WTC11 (cell line): ENCODE measurements at regions not wholly inside any gene's neighbourhood (a gene's known extent, or its start where the extent isn't known, plus 50 kb on each side); places are given as distances from the start of the nearest gene placed in this dataset.

ENCODE experiments used
- ATAC-seq: fragments of 200-7000 bp; cut with Tn5 transposase; 2 replicates; pipeline ENCODE4 v1.10.0; 2021; ENCODE audit warnings: mild to moderate bottlenecking, moderate library complexity
- CTCF ChIA-PET: fragments of 300-600 bp; sonication (Branson Sonifier 250); formaldehyde crosslinking; loops from one replicate; lab custom pipeline; 2021; ENCODE audit warnings: antibody characterized with exemption; lab: Charles Lee
- POLR2A ChIA-PET: fragments of 350-600 bp; sonication (Branson Sonifier 250); formaldehyde crosslinking; loops from one replicate; lab custom pipeline; 2021; ENCODE audit warnings: antibody characterized with exemption; lab: Charles Lee
- DNase-seq: peaks from one replicate; pipeline ENCODE4 v3.0.0; 2021; ENCODE audit warnings: low spot score
- H3K27ac Mint-ChIP-seq: 2 replicates; pipeline ENCODE4 v1.8.0; 2021; ENCODE audit warnings: mixed read lengths
- H3K27me3 Mint-ChIP-seq: 2 replicates; pipeline ENCODE4 v1.8.0; 2021; ENCODE audit warnings: low read depth, mild to moderate bottlenecking, moderate library complexity, mixed read lengths
- H3K36me3 Mint-ChIP-seq: 2 replicates; pipeline ENCODE4 v1.8.0; 2021; ENCODE audit warnings: mixed read lengths
- H3K4me1 Mint-ChIP-seq: 2 replicates; pipeline ENCODE4 v1.8.0; 2022; ENCODE audit warnings: mixed read lengths
- H3K4me3 Mint-ChIP-seq: 2 replicates; pipeline ENCODE4 v1.8.0; 2021; ENCODE audit warnings: mild to moderate bottlenecking, moderate library complexity, mixed read lengths
- H3K9me3 Mint-ChIP-seq: 2 replicates; pipeline ENCODE4 v1.8.0; 2021; ENCODE audit warnings: mixed read lengths
- GRHL2 ChIP-seq: fragments of 250-450 bp; sonication (Bioruptor Pico); IDR thresholded peaks from 2 replicates; pipeline ENCODE4 v1.8.0; 2022; ENCODE audit warnings: mild to moderate bottlenecking, moderate library complexity; ENCODE audit not compliant: insufficient replicate concordance, severe bottlenecking
- MXD4 ChIP-seq: fragments of 250-450 bp; sonication (Bioruptor Pico); IDR thresholded peaks from 2 replicates; pipeline ENCODE4 v1.8.0; 2021; ENCODE audit warnings: mild to moderate bottlenecking, moderate library complexity, borderline replicate concordance
- NR2C2 ChIP-seq: sonication (generic); formaldehyde crosslinking; IDR thresholded peaks from 2 replicates; pipeline ENCODE4 v1.8.0; 2022; ENCODE audit warnings: mild to moderate bottlenecking, missing genetic modification reagents
- SP1 ChIP-seq: sonication (generic); formaldehyde crosslinking; conservative IDR thresholded peaks from 2 replicates; pipeline ENCODE4 v1.8.1; 2022; ENCODE audit warnings: missing genetic modification reagents
- TCF7 ChIP-seq: sonication (generic); formaldehyde crosslinking; IDR thresholded peaks from 2 replicates; pipeline ENCODE4 v1.8.0; 2022; ENCODE audit warnings: mild to moderate bottlenecking, low read depth, missing genetic modification reagents, moderate library complexity
- ZBTB21 ChIP-seq: sonication (generic); formaldehyde crosslinking; IDR thresholded peaks from 2 replicates; pipeline ENCODE4 v1.8.1; 2023; ENCODE audit warnings: mild to moderate bottlenecking, missing genetic modification reagents, borderline replicate concordance
- ZNF263 ChIP-seq: sonication (generic); formaldehyde crosslinking; IDR thresholded peaks from 2 replicates; pipeline ENCODE4 v1.8.1; 2022; ENCODE audit warnings: low read depth, mild to moderate bottlenecking, moderate library complexity, missing genetic modification reagents
- ZNF671 ChIP-seq: fragments of 250-450 bp; sonication (Bioruptor Pico); IDR thresholded peaks from 2 replicates; pipeline ENCODE4 v1.8.0; 2021; ENCODE audit warnings: mild to moderate bottlenecking
- TF ChIP-seq, protein P1 (sequence below): sonication (generic); formaldehyde crosslinking; IDR thresholded peaks from 2 replicates; pipeline ENCODE4 v1.8.0; 2022; ENCODE audit warnings: missing genetic modification reagents
- TF ChIP-seq, protein P2 (sequence below): sonication (generic); formaldehyde crosslinking; IDR thresholded peaks from 2 replicates; pipeline ENCODE4 v1.8.1; 2023; ENCODE audit warnings: mild to moderate bottlenecking, missing genetic modification reagents, borderline replicate concordance
- TF ChIP-seq, protein P3 (sequence below): fragments of 200-600 bp; IDR thresholded peaks from 2 replicates; pipeline ENCODE4 v1.8.0; 2022; ENCODE audit warnings: antibody characterized with exemption
- TF ChIP-seq, protein P4 (sequence below): sonication (generic); formaldehyde crosslinking; IDR thresholded peaks from 2 replicates; pipeline ENCODE4 v1.8.0; 2023; ENCODE audit warnings: missing genetic modification reagents, mild to moderate bottlenecking, borderline replicate concordance
- TF ChIP-seq, protein P5 (sequence below): fragments of 250-450 bp; sonication (Bioruptor Pico); conservative IDR thresholded peaks from 2 replicates; pipeline ENCODE4 v1.9.0; 2021; ENCODE audit warnings: mild to moderate bottlenecking
- TF ChIP-seq, protein P6 (sequence below): fragments of 250-450 bp; sonication (Bioruptor Pico); IDR thresholded peaks from 2 replicates; pipeline ENCODE4 v1.9.0; 2021; ENCODE audit warnings: mild to moderate bottlenecking
- TF ChIP-seq, protein P7 (sequence below): sonication (generic); formaldehyde crosslinking; conservative IDR thresholded peaks from 2 replicates; pipeline ENCODE4 v1.8.1; 2023; ENCODE audit warnings: mild to moderate bottlenecking, low read depth, missing genetic modification reagents, moderate library complexity

DNA sequence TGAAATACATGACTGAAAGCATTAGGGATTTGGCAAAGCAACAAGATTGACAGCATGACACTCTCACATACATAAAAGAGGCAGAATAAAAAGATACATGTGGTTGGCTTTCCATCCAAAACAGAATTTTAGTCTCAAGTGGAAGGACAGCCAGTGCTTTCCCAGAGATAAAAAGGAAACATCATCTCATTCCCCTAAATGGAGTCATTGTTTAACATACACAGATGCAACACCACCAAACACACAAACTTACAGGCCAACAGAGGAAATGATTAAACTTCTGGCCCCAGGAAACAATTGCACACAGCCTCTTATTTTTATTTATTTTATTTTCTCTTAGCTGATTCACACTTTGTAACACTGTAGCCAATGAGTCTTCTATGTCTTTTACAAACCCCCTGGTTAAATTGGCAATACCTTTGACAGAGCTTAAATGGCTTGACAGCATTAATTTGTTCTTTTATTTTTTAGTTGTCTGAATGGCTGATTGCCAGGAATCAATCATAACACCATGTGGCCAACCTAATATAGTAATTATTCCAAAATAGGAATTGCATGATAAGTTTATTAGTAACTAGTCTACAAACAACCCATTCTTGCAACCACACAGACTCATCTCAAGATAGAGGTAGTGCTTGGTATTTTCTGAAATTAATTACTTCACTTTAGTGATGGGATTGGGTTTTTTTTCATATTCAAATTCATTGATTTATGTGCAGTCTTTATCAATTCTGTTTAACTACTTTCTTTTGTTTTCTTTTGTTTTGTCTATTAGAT, 190.5 kb downstream of the RND3 start (continued):
- TF ChIP-seq, protein P1, sequence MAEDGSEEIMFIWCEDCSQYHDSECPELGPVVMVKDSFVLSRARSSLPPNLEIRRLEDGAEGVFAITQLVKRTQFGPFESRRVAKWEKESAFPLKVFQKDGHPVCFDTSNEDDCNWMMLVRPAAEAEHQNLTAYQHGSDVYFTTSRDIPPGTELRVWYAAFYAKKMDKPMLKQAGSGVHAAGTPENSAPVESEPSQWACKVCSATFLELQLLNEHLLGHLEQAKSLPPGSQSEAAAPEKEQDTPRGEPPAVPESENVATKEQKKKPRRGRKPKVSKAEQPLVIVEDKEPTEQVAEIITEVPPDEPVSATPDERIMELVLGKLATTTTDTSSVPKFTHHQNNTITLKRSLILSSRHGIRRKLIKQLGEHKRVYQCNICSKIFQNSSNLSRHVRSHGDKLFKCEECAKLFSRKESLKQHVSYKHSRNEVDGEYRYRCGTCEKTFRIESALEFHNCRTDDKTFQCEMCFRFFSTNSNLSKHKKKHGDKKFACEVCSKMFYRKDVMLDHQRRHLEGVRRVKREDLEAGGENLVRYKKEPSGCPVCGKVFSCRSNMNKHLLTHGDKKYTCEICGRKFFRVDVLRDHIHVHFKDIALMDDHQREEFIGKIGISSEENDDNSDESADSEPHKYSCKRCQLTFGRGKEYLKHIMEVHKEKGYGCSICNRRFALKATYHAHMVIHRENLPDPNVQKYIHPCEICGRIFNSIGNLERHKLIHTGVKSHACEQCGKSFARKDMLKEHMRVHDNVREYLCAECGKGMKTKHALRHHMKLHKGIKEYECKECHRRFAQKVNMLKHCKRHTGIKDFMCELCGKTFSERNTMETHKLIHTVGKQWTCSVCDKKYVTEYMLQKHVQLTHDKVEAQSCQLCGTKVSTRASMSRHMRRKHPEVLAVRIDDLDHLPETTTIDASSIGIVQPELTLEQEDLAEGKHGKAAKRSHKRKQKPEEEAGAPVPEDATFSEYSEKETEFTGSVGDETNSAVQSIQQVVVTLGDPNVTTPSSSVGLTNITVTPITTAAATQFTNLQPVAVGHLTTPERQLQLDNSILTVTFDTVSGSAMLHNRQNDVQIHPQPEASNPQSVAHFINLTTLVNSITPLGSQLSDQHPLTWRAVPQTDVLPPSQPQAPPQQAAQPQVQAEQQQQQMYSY (CRISPR knock-in tag): no peak
- TF ChIP-seq, protein P2, sequence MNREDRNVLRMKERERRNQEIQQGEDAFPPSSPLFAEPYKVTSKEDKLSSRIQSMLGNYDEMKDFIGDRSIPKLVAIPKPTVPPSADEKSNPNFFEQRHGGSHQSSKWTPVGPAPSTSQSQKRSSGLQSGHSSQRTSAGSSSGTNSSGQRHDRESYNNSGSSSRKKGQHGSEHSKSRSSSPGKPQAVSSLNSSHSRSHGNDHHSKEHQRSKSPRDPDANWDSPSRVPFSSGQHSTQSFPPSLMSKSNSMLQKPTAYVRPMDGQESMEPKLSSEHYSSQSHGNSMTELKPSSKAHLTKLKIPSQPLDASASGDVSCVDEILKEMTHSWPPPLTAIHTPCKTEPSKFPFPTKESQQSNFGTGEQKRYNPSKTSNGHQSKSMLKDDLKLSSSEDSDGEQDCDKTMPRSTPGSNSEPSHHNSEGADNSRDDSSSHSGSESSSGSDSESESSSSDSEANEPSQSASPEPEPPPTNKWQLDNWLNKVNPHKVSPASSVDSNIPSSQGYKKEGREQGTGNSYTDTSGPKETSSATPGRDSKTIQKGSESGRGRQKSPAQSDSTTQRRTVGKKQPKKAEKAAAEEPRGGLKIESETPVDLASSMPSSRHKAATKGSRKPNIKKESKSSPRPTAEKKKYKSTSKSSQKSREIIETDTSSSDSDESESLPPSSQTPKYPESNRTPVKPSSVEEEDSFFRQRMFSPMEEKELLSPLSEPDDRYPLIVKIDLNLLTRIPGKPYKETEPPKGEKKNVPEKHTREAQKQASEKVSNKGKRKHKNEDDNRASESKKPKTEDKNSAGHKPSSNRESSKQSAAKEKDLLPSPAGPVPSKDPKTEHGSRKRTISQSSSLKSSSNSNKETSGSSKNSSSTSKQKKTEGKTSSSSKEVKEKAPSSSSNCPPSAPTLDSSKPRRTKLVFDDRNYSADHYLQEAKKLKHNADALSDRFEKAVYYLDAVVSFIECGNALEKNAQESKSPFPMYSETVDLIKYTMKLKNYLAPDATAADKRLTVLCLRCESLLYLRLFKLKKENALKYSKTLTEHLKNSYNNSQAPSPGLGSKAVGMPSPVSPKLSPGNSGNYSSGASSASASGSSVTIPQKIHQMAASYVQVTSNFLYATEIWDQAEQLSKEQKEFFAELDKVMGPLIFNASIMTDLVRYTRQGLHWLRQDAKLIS (CRISPR knock-in tag): no peak

DNA sequence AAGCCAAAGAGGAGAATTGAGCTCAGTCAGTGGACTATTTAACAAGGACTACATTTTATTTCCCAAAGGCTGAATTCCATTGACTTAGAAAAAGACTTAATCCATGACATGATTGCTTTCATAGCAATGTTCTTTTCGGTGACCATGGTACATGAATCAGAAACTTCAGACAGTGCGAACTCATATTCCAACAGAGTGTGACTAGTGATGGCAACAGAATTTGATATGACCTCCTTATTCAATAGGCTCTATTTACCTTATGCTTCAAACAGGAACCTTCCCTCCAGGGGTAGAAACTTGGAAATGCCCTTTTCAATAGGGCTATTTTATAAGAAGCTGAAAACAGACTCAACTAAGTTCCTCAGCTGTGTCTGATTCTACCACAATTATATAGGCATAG, 191.9 kb downstream of the RND3 start:
- Mint-ChIP-seq H3K36me3 (peaks cover 18% of the 10 kb centered on the region), H3K27ac (no peak overlapping the region), H3K4me3 (no peak overlapping the region), H3K9me3 (peaks cover 36% of the 10 kb centered on the region), H3K27me3 (no peaks in the 10 kb centered on the region), H3K4me1 (peaks cover 16% of the 10 kb centered on the region)
- ChIA-PET POLR2A (no interaction called here), CTCF (no interaction called here)
- ATAC-seq (no peak), DNase-seq (no peak)
- TF ChIP-seq, protein P3, sequence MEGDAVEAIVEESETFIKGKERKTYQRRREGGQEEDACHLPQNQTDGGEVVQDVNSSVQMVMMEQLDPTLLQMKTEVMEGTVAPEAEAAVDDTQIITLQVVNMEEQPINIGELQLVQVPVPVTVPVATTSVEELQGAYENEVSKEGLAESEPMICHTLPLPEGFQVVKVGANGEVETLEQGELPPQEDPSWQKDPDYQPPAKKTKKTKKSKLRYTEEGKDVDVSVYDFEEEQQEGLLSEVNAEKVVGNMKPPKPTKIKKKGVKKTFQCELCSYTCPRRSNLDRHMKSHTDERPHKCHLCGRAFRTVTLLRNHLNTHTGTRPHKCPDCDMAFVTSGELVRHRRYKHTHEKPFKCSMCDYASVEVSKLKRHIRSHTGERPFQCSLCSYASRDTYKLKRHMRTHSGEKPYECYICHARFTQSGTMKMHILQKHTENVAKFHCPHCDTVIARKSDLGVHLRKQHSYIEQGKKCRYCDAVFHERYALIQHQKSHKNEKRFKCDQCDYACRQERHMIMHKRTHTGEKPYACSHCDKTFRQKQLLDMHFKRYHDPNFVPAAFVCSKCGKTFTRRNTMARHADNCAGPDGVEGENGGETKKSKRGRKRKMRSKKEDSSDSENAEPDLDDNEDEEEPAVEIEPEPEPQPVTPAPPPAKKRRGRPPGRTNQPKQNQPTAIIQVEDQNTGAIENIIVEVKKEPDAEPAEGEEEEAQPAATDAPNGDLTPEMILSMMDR: no peak
- TF ChIP-seq ZBTB21 (CRISPR knock-in tag) (no peak), ZNF263 (CRISPR knock-in tag) (no peak), ZNF671 (CRISPR knock-in tag) (no peak), MXD4 (no peak), NR2C2 (no peak), TCF7 (CRISPR knock-in tag) (no peak), SP1 (CRISPR knock-in tag) (no peak), GRHL2 (CRISPR knock-in tag) (no peak)
- TF ChIP-seq, protein P4, sequence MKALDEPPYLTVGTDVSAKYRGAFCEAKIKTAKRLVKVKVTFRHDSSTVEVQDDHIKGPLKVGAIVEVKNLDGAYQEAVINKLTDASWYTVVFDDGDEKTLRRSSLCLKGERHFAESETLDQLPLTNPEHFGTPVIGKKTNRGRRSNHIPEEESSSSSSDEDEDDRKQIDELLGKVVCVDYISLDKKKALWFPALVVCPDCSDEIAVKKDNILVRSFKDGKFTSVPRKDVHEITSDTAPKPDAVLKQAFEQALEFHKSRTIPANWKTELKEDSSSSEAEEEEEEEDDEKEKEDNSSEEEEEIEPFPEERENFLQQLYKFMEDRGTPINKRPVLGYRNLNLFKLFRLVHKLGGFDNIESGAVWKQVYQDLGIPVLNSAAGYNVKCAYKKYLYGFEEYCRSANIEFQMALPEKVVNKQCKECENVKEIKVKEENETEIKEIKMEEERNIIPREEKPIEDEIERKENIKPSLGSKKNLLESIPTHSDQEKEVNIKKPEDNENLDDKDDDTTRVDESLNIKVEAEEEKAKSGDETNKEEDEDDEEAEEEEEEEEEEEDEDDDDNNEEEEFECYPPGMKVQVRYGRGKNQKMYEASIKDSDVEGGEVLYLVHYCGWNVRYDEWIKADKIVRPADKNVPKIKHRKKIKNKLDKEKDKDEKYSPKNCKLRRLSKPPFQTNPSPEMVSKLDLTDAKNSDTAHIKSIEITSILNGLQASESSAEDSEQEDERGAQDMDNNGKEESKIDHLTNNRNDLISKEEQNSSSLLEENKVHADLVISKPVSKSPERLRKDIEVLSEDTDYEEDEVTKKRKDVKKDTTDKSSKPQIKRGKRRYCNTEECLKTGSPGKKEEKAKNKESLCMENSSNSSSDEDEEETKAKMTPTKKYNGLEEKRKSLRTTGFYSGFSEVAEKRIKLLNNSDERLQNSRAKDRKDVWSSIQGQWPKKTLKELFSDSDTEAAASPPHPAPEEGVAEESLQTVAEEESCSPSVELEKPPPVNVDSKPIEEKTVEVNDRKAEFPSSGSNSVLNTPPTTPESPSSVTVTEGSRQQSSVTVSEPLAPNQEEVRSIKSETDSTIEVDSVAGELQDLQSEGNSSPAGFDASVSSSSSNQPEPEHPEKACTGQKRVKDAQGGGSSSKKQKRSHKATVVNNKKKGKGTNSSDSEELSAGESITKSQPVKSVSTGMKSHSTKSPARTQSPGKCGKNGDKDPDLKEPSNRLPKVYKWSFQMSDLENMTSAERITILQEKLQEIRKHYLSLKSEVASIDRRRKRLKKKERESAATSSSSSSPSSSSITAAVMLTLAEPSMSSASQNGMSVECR: no peak
- TF ChIP-seq, protein P5, sequence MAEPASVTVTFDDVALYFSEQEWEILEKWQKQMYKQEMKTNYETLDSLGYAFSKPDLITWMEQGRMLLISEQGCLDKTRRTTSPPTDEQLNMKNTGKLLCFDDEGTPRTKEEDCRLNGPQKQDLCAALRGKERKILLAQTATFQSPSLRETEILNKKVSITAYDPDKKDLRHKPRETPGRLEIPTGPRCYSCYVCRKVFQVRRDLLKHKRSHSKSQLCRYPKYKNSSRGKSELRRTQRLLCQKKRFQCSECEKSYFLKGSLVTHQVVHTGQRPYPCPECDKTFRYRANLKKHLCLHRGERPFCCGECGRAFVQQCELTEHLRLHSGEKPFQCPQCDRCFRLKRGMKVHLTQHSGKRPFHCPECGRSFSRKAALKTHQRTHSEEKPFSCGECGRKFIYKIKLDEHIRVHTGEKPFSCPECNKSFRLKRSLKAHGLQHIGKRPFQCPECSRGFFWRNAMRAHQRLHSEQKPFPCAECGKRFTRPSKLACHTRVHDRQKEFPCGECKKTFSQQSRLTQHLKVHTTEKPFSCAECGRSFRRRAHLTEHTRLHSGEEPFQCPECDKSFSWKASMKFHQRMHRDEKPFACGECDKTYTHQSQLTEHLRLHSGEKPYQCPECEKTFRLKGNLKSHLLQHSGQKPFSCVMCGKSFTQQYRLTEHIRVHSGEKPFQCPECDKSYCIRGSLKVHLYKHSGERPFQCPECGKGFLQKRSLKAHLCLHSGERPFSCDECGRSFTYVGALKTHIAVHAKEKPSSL: no peak
- TF ChIP-seq, protein P6, sequence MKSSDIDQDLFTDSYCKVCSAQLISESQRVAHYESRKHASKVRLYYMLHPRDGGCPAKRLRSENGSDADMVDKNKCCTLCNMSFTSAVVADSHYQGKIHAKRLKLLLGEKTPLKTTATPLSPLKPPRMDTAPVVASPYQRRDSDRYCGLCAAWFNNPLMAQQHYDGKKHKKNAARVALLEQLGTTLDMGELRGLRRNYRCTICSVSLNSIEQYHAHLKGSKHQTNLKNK (CRISPR knock-in tag): no peak
- TF ChIP-seq, protein P7, sequence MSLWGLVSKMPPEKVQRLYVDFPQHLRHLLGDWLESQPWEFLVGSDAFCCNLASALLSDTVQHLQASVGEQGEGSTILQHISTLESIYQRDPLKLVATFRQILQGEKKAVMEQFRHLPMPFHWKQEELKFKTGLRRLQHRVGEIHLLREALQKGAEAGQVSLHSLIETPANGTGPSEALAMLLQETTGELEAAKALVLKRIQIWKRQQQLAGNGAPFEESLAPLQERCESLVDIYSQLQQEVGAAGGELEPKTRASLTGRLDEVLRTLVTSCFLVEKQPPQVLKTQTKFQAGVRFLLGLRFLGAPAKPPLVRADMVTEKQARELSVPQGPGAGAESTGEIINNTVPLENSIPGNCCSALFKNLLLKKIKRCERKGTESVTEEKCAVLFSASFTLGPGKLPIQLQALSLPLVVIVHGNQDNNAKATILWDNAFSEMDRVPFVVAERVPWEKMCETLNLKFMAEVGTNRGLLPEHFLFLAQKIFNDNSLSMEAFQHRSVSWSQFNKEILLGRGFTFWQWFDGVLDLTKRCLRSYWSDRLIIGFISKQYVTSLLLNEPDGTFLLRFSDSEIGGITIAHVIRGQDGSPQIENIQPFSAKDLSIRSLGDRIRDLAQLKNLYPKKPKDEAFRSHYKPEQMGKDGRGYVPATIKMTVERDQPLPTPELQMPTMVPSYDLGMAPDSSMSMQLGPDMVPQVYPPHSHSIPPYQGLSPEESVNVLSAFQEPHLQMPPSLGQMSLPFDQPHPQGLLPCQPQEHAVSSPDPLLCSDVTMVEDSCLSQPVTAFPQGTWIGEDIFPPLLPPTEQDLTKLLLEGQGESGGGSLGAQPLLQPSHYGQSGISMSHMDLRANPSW (CRISPR knock-in tag): no peak
